B cell (primary cell): ENCODE measurements at regions not wholly inside any gene's neighbourhood (a gene's known extent, or its start where the extent isn't known, plus 50 kb on each side); places are given as distances from the start of the nearest gene placed in this dataset.

Source experiments
- EZH2 ChIP-seq: IDR thresholded peaks from 2 replicates; pipeline ENCODE4 v1.6.1; 2012; ENCODE audit warnings: borderline replicate concordance, low read depth, mild to moderate bottlenecking, moderate library complexity, low read length; ENCODE audit not compliant: insufficient read depth, poor library complexity, severe bottlenecking
- TF ChIP-seq, protein P1 (sequence below): fragments of 200-600 bp; IDR thresholded peaks from one replicate; pipeline ENCODE4 v1.8.0; 2022; ENCODE audit warnings: antibody characterized with exemption, mild to moderate bottlenecking

- TF ChIP-seq, protein P1, sequence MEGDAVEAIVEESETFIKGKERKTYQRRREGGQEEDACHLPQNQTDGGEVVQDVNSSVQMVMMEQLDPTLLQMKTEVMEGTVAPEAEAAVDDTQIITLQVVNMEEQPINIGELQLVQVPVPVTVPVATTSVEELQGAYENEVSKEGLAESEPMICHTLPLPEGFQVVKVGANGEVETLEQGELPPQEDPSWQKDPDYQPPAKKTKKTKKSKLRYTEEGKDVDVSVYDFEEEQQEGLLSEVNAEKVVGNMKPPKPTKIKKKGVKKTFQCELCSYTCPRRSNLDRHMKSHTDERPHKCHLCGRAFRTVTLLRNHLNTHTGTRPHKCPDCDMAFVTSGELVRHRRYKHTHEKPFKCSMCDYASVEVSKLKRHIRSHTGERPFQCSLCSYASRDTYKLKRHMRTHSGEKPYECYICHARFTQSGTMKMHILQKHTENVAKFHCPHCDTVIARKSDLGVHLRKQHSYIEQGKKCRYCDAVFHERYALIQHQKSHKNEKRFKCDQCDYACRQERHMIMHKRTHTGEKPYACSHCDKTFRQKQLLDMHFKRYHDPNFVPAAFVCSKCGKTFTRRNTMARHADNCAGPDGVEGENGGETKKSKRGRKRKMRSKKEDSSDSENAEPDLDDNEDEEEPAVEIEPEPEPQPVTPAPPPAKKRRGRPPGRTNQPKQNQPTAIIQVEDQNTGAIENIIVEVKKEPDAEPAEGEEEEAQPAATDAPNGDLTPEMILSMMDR = no peak
- TF ChIP-seq EZH2 = no peak
Measured at GRCh38 chr1:232561381-232561780, 68.6 kb downstream of the SIPA1L2 start.
